ENCODE measurements at regions not wholly inside any gene's neighbourhood (a gene's known extent, or its start where the extent isn't known, plus 50 kb on each side); places are given as distances from the start of the nearest gene placed in this dataset.

- TF ChIP-seq SMC3 (IDR thresholded peaks at IDR 0.05; ENCODE audit: low read depth, low read length): no peak
- TF ChIP-seq POLR2AphosphoS5 (IDR thresholded peaks at IDR 0.05; ENCODE audit: low read depth, low read length): no peak
- no peak for TF ChIP-seq EP300 (IDR thresholded peaks at IDR 0.05; ENCODE audit: borderline replicate concordance in 1 of 2, low read depth in 1 of 2, low read length in 1 of 2)
- TF ChIP-seq YY1 (IDR thresholded peaks at IDR 0.05; ENCODE audit: low read depth): no peak
- TF ChIP-seq CTCF (IDR thresholded peaks at IDR 0.05): no peak
- no peak for TF ChIP-seq GABPA (IDR thresholded peaks at IDR 0.05; ENCODE audit: low read depth)
- no peak for TF ChIP-seq JUND (IDR thresholded peaks at IDR 0.05)
- TF ChIP-seq EZH2phosphoT487 (IDR thresholded peaks at IDR 0.05; ENCODE audit: borderline replicate concordance, low read depth): no peak
- TF ChIP-seq SIN3A (IDR thresholded peaks at IDR 0.05; ENCODE audit: borderline replicate concordance, low read depth, low read length): no peak
Observed at GRCh38 chr15:38687775-38688495, 123.3 kb upstream of the RASGRP1 start.

All from SK-N-SH (cell line).